Lung (tissue), 11 donors: ENCODE measurements at regions not wholly inside any gene's neighbourhood (a gene's known extent, or its start where the extent isn't known, plus 50 kb on each side); places are given as distances from the start of the nearest gene placed in this dataset.
A peak's percentile ranks its signal among the peaks of the same experiment; 100 is the strongest.
"Not testable (repeated sequence)": the region's sequence is repeated elsewhere in the genome, so short reads cannot be mapped to it uniquely, and the experiment has no call there.

Experiments
- ATAC-seq: fragments of 200-7000 bp; cut with Tn5 transposase; one replicate; pipeline ENCODE4 v1.9.1; 2020; ENCODE audit warnings: moderate number of reproducible peaks; ENCODE audit not compliant: insufficient read depth, low FRiP score
- DNase-seq, 3 donors: peaks; one replicate each; pipeline ENCODE4 v3.0.0-alpha.2; 2013 to 2017
- H3K27ac ChIP-seq, 2 donors: one replicate each; pipeline ENCODE4 v1.5.1; 2013; ENCODE audit warnings: mild to moderate bottlenecking in 2 of 2, moderate library complexity in 2 of 2, control low read depth in 1 of 2, inconsistent platforms in 1 of 2, low read depth in 1 of 2, low read length in 1 of 2
- H3K27me3 ChIP-seq, 3 donors: one replicate each; pipeline ENCODE4 v1.5.1; 2013; ENCODE audit warnings: low read length in 2 of 3; ENCODE audit not compliant: control insufficient read depth in 3 of 3, insufficient read depth in 3 of 3
- H3K36me3 ChIP-seq, 4 donors: one replicate each; pipeline ENCODE4 v1.5.1; 2013; ENCODE audit warnings: low read length in 4 of 4, mild to moderate bottlenecking in 1 of 4, moderate library complexity in 1 of 4; ENCODE audit not compliant: control insufficient read depth in 4 of 4, insufficient read depth in 4 of 4
- H3K4me1 ChIP-seq, 5 donors: one replicate each; pipeline ENCODE4 v1.5.1; 2013; ENCODE audit warnings: low read length in 5 of 5, mild to moderate bottlenecking in 2 of 5, moderate library complexity in 1 of 5; ENCODE audit not compliant: control insufficient read depth in 5 of 5, insufficient read depth in 5 of 5
- H3K4me3 ChIP-seq: one replicate; pipeline ENCODE4 v1.5.1; 2013; ENCODE audit warnings: mild to moderate bottlenecking, control low read depth, moderate library complexity
- H3K9ac ChIP-seq, 2 donors: one replicate each; pipeline ENCODE4 v1.5.1; 2013; ENCODE audit warnings: low read length in 2 of 2, control low read depth in 1 of 2; ENCODE audit not compliant: insufficient read depth in 1 of 2
- H3K9me3 ChIP-seq, 4 donors: one replicate each; pipeline ENCODE4 v1.5.1; 2013; ENCODE audit warnings: low read length in 3 of 4, mild to moderate bottlenecking in 1 of 4, moderate library complexity in 1 of 4; ENCODE audit not compliant: control insufficient read depth in 4 of 4, insufficient read depth in 3 of 4
- WGBS, 2 donors: extraction: QIAGEN DNeasy Blood & Tissue Kit; methylation state at CpG; one replicate each; pipeline ENCODE4 v1.1.7; 2013; 5-methylcytosine and 5-hydroxymethylcytosine counted together
- TF ChIP-seq, protein P1 (sequence below): IDR thresholded peaks from 2 replicates; pipeline ENCODE4 v1.5.1; 2012; ENCODE audit warnings: mild to moderate bottlenecking; ENCODE audit errors: control extremely low read depth, extremely low read depth
- donor health status: control.
- donor health status: control.
- donor health status: Bipolar disorder and iron deficiency.
- donor health status: healthy.
- donor health status: DM: yes; HTN: yes; CAD: no.

DNA sequence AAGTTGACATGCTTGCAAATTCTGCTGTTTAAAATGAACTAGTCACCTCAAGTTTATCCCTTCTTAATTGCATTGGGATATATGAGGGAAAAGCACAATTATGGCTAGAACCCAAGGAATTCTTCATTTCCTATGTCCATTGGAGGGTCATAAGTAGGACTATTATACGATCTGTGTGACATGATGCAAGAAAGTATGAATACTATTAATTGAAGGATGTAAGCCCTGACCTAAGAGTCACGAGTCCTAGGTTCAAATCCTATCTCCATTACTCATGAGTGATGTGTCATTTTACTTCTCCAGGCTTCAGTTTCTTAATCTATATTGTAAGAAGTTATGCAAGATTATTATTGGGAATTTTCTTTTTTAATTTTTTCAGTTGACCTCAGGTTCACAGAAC is 542.9 kb upstream of the GRIA3 start:
- ATAC-seq (no peak), DNase-seq (no peak)
- no peak overlapping the region for H3K4me3 ChIP-seq
- H3K9me3 ChIP-seq = peaks cover 0 to 5% (median 0%) of the 10 kb centered on the region in 4 donors
- no peak overlapping the region for H3K9ac ChIP-seq
- TF ChIP-seq, protein P1, sequence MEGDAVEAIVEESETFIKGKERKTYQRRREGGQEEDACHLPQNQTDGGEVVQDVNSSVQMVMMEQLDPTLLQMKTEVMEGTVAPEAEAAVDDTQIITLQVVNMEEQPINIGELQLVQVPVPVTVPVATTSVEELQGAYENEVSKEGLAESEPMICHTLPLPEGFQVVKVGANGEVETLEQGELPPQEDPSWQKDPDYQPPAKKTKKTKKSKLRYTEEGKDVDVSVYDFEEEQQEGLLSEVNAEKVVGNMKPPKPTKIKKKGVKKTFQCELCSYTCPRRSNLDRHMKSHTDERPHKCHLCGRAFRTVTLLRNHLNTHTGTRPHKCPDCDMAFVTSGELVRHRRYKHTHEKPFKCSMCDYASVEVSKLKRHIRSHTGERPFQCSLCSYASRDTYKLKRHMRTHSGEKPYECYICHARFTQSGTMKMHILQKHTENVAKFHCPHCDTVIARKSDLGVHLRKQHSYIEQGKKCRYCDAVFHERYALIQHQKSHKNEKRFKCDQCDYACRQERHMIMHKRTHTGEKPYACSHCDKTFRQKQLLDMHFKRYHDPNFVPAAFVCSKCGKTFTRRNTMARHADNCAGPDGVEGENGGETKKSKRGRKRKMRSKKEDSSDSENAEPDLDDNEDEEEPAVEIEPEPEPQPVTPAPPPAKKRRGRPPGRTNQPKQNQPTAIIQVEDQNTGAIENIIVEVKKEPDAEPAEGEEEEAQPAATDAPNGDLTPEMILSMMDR = no peak
- 60 to 85% methylated on average over 2 of the region's 2 CpGs for WGBS, 2 donors
- no peak overlapping the region for H3K27ac ChIP-seq
- no peaks in the 10 kb centered on the region for H3K4me1 ChIP-seq
- no peaks in the 10 kb centered on the region for H3K27me3 ChIP-seq
- no peaks in the 10 kb centered on the region for H3K36me3 ChIP-seq

DNA sequence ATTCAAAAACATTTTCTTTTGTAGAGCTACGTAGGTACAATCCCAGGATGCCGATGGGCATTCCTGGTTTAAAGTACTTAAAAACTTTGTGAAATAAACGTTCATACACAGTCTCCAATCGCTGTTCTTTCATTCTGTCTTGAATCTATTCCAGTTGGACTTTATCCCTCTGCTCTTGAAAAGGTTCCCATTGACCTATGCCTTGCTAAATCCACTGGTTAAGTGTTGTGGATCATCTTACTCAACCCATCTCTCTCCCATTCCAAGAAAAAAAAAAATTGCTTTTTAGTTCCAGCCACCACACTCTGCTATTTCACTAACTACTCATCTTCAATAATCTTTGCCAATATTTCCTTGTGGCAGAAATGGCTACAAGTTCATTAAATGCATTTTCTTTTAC is 542.3 kb upstream of the GRIA3 start:
- H3K4me3 ChIP-seq = no peak overlapping the region
- H3K4me1 ChIP-seq = no peaks in the 10 kb centered on the region
- no peaks in the 10 kb centered on the region for H3K36me3 ChIP-seq
- TF ChIP-seq, protein P1 = no peak
- H3K27ac ChIP-seq = no peak overlapping the region
- DNase-seq = peak in 1 of 3 donors; percentile 27
- H3K27me3 ChIP-seq = no peaks in the 10 kb centered on the region
- no peak overlapping the region for H3K9ac ChIP-seq
- 65 to 97% methylated on average over 4 of the region's 4 CpGs for WGBS, 2 donors
- H3K9me3 ChIP-seq = peaks cover 0 to 5% (median 0%) of the 10 kb centered on the region in 4 donors
- ATAC-seq = no peak

DNA sequence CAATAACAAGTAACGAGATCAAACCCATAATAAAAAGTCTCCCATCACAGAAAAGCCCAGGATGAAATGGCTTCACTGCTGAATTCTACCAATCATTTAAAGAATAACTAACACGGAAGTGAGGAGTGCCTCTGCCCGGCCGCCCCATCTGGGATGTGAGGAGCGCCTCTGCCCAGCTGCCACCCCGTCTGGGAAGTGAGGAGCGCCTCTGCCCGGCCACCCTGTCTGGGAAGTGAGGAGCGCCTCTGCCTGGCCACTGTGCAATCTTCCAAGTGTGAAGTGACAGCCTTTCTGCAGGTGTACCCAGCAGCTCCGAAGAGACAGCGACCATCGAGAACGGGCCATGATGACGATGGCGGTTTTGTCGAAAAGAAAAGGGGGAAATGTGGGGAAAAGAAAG is 528.8 kb upstream of the GRIA3 start:
- H3K27ac ChIP-seq, H3K4me3 ChIP-seq, H3K9ac ChIP-seq, H3K27me3 ChIP-seq, H3K4me1 ChIP-seq, H3K9me3 ChIP-seq, ATAC-seq, H3K36me3 ChIP-seq, DNase-seq: not testable (repeated sequence)
- WGBS, 2 donors = 78 to 87% methylated on average over 16 of the region's 16 CpGs

DNA sequence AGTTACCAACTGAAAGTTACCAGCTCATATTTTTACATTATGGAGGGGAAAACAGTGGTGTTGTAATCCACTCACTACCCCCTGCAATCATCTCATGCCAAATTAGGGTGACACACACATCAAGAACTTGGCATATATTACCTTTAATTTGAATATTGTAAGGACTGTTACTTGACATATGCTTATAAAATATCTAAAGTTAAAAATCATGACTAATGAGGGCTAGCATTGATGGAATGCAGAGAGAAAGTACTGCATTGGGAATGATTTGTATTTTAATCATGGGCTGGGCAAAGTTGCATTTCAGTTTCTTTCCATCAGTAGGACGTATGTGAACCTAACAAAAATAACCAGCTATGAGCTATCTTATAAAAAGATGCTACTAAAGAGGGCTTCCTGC is 517.5 kb upstream of the GRIA3 start:
- H3K27ac ChIP-seq = no peak overlapping the region
- no peak overlapping the region for H3K9ac ChIP-seq
- H3K27me3 ChIP-seq = no peaks in the 10 kb centered on the region
- TF ChIP-seq, protein P1 = no peak
- WGBS, 2 donors = 48 to 84% methylated on average over 1 of the region's 1 CpG
- no peak overlapping the region for H3K4me3 ChIP-seq
- ATAC-seq = no peak
- no peaks in the 10 kb centered on the region for H3K4me1 ChIP-seq
- no peaks in the 10 kb centered on the region for H3K9me3 ChIP-seq
- no peaks in the 10 kb centered on the region for H3K36me3 ChIP-seq
- DNase-seq = no peak
